A549 (cell line): ENCODE measurements at regions not wholly inside any gene's neighbourhood (a gene's known extent, or its start where the extent isn't known, plus 50 kb on each side); places are given as distances from the start of the nearest gene placed in this dataset.

Source experiments
- ATAC-seq, 2 experiments: fragments of 200-7000 bp in 1 of 2; fragments of >200 bp in 1 of 2; cut with Nextera tagmentation in 1 of 2; cut with Tn5 transposase in 1 of 2; 3 replicates each; pipeline versions ENCODE4 v1.8.0 to v1.9.1; 2018 to 2020; ENCODE audit warnings: mild to moderate bottlenecking in 1 of 2, moderate library complexity in 1 of 2
- CTCF ChIA-PET: fragments of 300-600 bp; sonication (Branson Sonifier 250); formaldehyde crosslinking; extraction: SDS; loops from one replicate; lab custom pipeline; 2021; ENCODE audit warnings: antibody characterized with exemption, inconsistent platforms; lab: Yijun Ruan, JAX
- POLR2A ChIA-PET: fragments of 350-600 bp; formaldehyde crosslinking; extraction: SDS; loops from one replicate; lab custom pipeline; 2021; ENCODE audit warnings: antibody characterized with exemption, inconsistent platforms; lab: Yijun Ruan, JAX
- DNase-seq, 2 experiments: peaks; one replicate each; pipeline versions ENCODE4 v3.0.0 to v3.0.0-alpha.2; 2011 to 2016; ENCODE audit warnings: low read depth in 1 of 2, low spot score in 1 of 2
- FAIRE-seq: peaks from 2 replicates; lab custom pipeline; 2011; peaks lifted over from hg19 to GRCh38; lab: Jason Lieb, UNC
- H3K27ac ChIP-seq, 2 experiments: fragments of >200 bp; sonication (Bioruptor Twin); formaldehyde crosslinking; 3 replicates each; pipeline ENCODE4 v1.5.1; 2016 to 2017
- H3K4me1 ChIP-seq: fragments of >200 bp; sonication (Bioruptor Twin); formaldehyde crosslinking; 3 replicates; pipeline ENCODE4 v1.6.1; 2016
- H3K4me2 ChIP-seq: fragments of >200 bp; sonication (Bioruptor Twin); formaldehyde crosslinking; 3 replicates; pipeline ENCODE4 v1.6.1; 2016
- H3K4me3 ChIP-seq: fragments of >200 bp; sonication (Bioruptor Twin); formaldehyde crosslinking; 3 replicates; pipeline ENCODE4 v1.5.1; 2016
- H3K9me3 ChIP-seq: fragments of >200 bp; sonication (Bioruptor Twin); formaldehyde crosslinking; 3 replicates; pipeline ENCODE4 v1.6.1; 2016
- ATOH8 ChIP-seq: fragments of 250-450 bp; sonication (Bioruptor Pico); IDR thresholded peaks from 2 replicates; pipeline ENCODE4 v1.5.0; 2020; ENCODE audit warnings: low read depth, mild to moderate bottlenecking, moderate library complexity
- BCL3 ChIP-seq: fragments of >200 bp; sonication (Bioruptor Twin); formaldehyde crosslinking; IDR thresholded peaks from 3 replicates; pipeline ENCODE4 v1.6.1; 2016
- CBX2 ChIP-seq: fragments of 200-600 bp; sonication (generic); IDR thresholded peaks from 2 replicates; pipeline ENCODE4 v1.6.1; 2016; ENCODE audit warnings: low read depth, mild to moderate bottlenecking, borderline replicate concordance
- CBX8 ChIP-seq: fragments of 200-600 bp; sonication (generic); IDR thresholded peaks from 2 replicates; pipeline ENCODE4 v1.6.1; 2016
- CHD4 ChIP-seq: fragments of 200-600 bp; sonication (generic); IDR thresholded peaks from 2 replicates; pipeline ENCODE4 v1.6.1; 2016; ENCODE audit warnings: antibody characterized with exemption, mild to moderate bottlenecking, borderline replicate concordance
- E2F6 ChIP-seq: IDR thresholded peaks from 2 replicates; pipeline ENCODE4 v1.6.1; 2012; ENCODE audit warnings: low read depth, borderline replicate concordance
- EHMT2 ChIP-seq: fragments of 200-600 bp; sonication (generic); IDR thresholded peaks from 2 replicates; pipeline ENCODE4 v1.6.1; 2016; ENCODE audit warnings: antibody characterized with exemption, low read depth, mild to moderate bottlenecking, moderate library complexity
- EP300 ChIP-seq, 2 experiments: fragments of >200 bp; sonication (Bioruptor Twin); formaldehyde crosslinking; IDR thresholded peaks; 2 replicates in 1 of 2; 3 replicates in 1 of 2; pipeline ENCODE4 v1.6.1; 2016 to 2017
- ESRRA ChIP-seq: fragments of 150-350 bp; IDR thresholded peaks from 2 replicates; pipeline ENCODE4 v1.6.1; 2014; ENCODE audit warnings: mild to moderate bottlenecking, low read length, borderline replicate concordance
- FOXS1 ChIP-seq: fragments of 250-450 bp; sonication (Bioruptor Pico); IDR thresholded peaks from 2 replicates; pipeline ENCODE4 v1.5.0; 2020; ENCODE audit warnings: mild to moderate bottlenecking, moderate library complexity
- HDAC2 ChIP-seq: fragments of 200-600 bp; sonication (generic); IDR thresholded peaks from 2 replicates; pipeline ENCODE4 v1.6.1; 2016
- HMGXB4 ChIP-seq: fragments of 250-450 bp; sonication (Bioruptor Pico); IDR thresholded peaks from 2 replicates; pipeline ENCODE4 v1.5.0; 2021; ENCODE audit warnings: mild to moderate bottlenecking, moderate library complexity, borderline replicate concordance
- HOXA7 ChIP-seq: fragments of 250-450 bp; sonication (Bioruptor Pico); IDR thresholded peaks from 2 replicates; pipeline ENCODE4 v1.5.0; 2020; ENCODE audit warnings: mild to moderate bottlenecking, moderate library complexity
- JUN ChIP-seq, 2 experiments: fragments of >200 bp; sonication (Bioruptor Twin); formaldehyde crosslinking; IDR thresholded peaks; 2 replicates in 1 of 2; 3 replicates in 1 of 2; pipeline ENCODE4 v1.6.1; 2016 to 2017
- KDM1A ChIP-seq: fragments of 200-600 bp; sonication (generic); IDR thresholded peaks from 2 replicates; pipeline ENCODE4 v1.6.1; 2016; ENCODE audit warnings: low read depth, mild to moderate bottlenecking
- MAFK ChIP-seq: fragments of 450-650 bp; IDR thresholded peaks from 2 replicates; pipeline ENCODE4 v1.6.1; 2014; ENCODE audit not compliant: partially characterized antibody
- MYC ChIP-seq: IDR thresholded peaks from 2 replicates; pipeline ENCODE4 v1.6.1; 2012; ENCODE audit warnings: mild to moderate bottlenecking, inconsistent platforms, low read length, improper control_type of control experiment, borderline replicate concordance
- NR3C1 ChIP-seq: fragments of >200 bp; sonication (Bioruptor Twin); formaldehyde crosslinking; IDR thresholded peaks from 3 replicates; pipeline ENCODE4 v1.6.1; 2017
- POLR2A ChIP-seq: IDR thresholded peaks from 2 replicates; pipeline ENCODE4 v1.6.1; 2012; ENCODE audit warnings: mild to moderate bottlenecking, low read length
- POLR2AphosphoS2 ChIP-seq: conservative IDR thresholded peaks from 2 replicates; pipeline ENCODE4 v1.6.1; 2012; ENCODE audit warnings: low read length, improper control_type of control experiment, inconsistent platforms
- RNF2 ChIP-seq: fragments of 200-600 bp; sonication (generic); IDR thresholded peaks from 2 replicates; pipeline ENCODE4 v1.6.1; 2016; ENCODE audit warnings: low read depth, mild to moderate bottlenecking, antibody characterized with exemption, moderate library complexity, borderline replicate concordance
- SMC3 ChIP-seq: fragments of >200 bp; sonication (Bioruptor Twin); formaldehyde crosslinking; IDR thresholded peaks from 3 replicates; pipeline ENCODE4 v1.6.1; 2018; ENCODE audit warnings: inconsistent platforms
- USF2 ChIP-seq: fragments of 450-650 bp; IDR thresholded peaks from 2 replicates; pipeline ENCODE4 v1.6.1; 2014; ENCODE audit warnings: antibody characterized with exemption
- ZC3H11A ChIP-seq: fragments of 450-650 bp; IDR thresholded peaks from 2 replicates; pipeline ENCODE4 v1.6.1; 2014; ENCODE audit warnings: antibody characterized with exemption, mild to moderate bottlenecking
- ZFP36 ChIP-seq: fragments of 450-650 bp; IDR thresholded peaks from 2 replicates; pipeline ENCODE4 v1.6.1; 2014; ENCODE audit warnings: borderline replicate concordance; ENCODE audit not compliant: partially characterized antibody
- ZNF302 ChIP-seq: fragments of 250-450 bp; sonication (Bioruptor Pico); IDR thresholded peaks from 2 replicates; pipeline ENCODE4 v1.9.0; 2021; ENCODE audit warnings: inconsistent platforms, mild to moderate bottlenecking, moderate library complexity
- WGBS: methylation state at CpG from one replicate; pipeline ENCODE4 v1.1.6; 2017; ENCODE audit errors: missing lambda C conversion rate; 5-methylcytosine and 5-hydroxymethylcytosine counted together

- H3K4me2 ChIP-seq = no peak overlapping the region
- no peaks in the 10 kb centered on the region for H3K4me1 ChIP-seq
- DNase-seq = no peak
- ChIA-PET POLR2A (no interaction called here), CTCF (no interaction called here)
- WGBS = 66% methylated on average over 10 of the region's 19 CpGs
- no peaks in the 10 kb centered on the region for H3K9me3 ChIP-seq
- no peak overlapping the region for H3K27ac ChIP-seq
- H3K4me3 ChIP-seq = no peak overlapping the region
- TF ChIP-seq MAFK = no peak
- TF ChIP-seq MYC = no peak
- no peak for TF ChIP-seq E2F6
- no peak for TF ChIP-seq BCL3
- no peak for TF ChIP-seq EP300 (IDR thresholded peaks at IDR 0.05)
- TF ChIP-seq USF2 = no peak
- TF ChIP-seq HMGXB4 (CRISPR knock-in tag) = no peak
- no peak for TF ChIP-seq POLR2A
- TF ChIP-seq FOXS1 (CRISPR knock-in tag) = no peak
- no peak for TF ChIP-seq SMC3
- no peak for TF ChIP-seq RNF2
- no peak for TF ChIP-seq NR3C1
- no peak for TF ChIP-seq ESRRA
- no peak for ATAC-seq
- no peak for FAIRE-seq
These were observed 1188.5 kb downstream of the BRD1 start for GRCh38 chr22:48639021-48639795.

- H3K4me3 ChIP-seq = no peak overlapping the region
- ATAC-seq = no peak
- H3K9me3 ChIP-seq = no peaks in the 10 kb centered on the region
- no peak for TF ChIP-seq MYC
- no peak for TF ChIP-seq HOXA7 (CRISPR knock-in tag)
- no peak for TF ChIP-seq POLR2AphosphoS2
- TF ChIP-seq ZNF302 (CRISPR knock-in tag) = no peak
- TF ChIP-seq EHMT2 = no peak
- TF ChIP-seq JUN (IDR thresholded peaks at IDR 0.05) = no peak
- TF ChIP-seq, all 56 proteins: peak for 0
- Histone ChIP-seq H3K4me2 (no peak overlapping the region), H3K27ac (no peak overlapping the region), H3K4me1 (no peaks in the 10 kb centered on the region)
- FAIRE-seq (no peak), DNase-seq (no peak)
- POLR2A ChIA-PET = no interaction called here
- WGBS = 87% methylated on average over 16 of the region's 16 CpGs
- CTCF ChIA-PET = no interaction called here
These were observed 1190.4 kb downstream of the BRD1 start for GRCh38 chr22:48637231-48637630.

- POLR2A ChIA-PET = no interaction called here
- no peak for TF ChIP-seq ZFP36
- TF ChIP-seq CBX8 = no peak
- TF ChIP-seq ATOH8 = no peak
- no peak for TF ChIP-seq HDAC2
- no peak for TF ChIP-seq CBX2
- TF ChIP-seq CHD4 = no peak
- TF ChIP-seq ZC3H11A = no peak
- no peak for TF ChIP-seq KDM1A
- CTCF ChIA-PET = no interaction called here
- WGBS = 93% methylated on average over 3 of the region's 6 CpGs
- no peak overlapping the region for H3K4me2 ChIP-seq
- ATAC-seq = no peak
- no peak overlapping the region for H3K27ac ChIP-seq
- no peaks in the 10 kb centered on the region for H3K4me1 ChIP-seq
- H3K9me3 ChIP-seq = no peaks in the 10 kb centered on the region
- DNase-seq = no peak
- no peak overlapping the region for H3K4me3 ChIP-seq
- FAIRE-seq = no peak
These were observed 1190.9 kb downstream of the BRD1 start for GRCh38 chr22:48636746-48637145.
